ENCODE measurements at regions not wholly inside any gene's neighbourhood (a gene's known extent, or its start where the extent isn't known, plus 50 kb on each side); places are given as distances from the start of the nearest gene placed in this dataset.

- FAIRE-seq (no peak), DNase-seq (ENCODE audit: insufficient read length, low spot score) (no peak)
These were observed 50.3 kb upstream of the FNDC1 start for GRCh38 chr6:159118924-159119323.

DNA sequence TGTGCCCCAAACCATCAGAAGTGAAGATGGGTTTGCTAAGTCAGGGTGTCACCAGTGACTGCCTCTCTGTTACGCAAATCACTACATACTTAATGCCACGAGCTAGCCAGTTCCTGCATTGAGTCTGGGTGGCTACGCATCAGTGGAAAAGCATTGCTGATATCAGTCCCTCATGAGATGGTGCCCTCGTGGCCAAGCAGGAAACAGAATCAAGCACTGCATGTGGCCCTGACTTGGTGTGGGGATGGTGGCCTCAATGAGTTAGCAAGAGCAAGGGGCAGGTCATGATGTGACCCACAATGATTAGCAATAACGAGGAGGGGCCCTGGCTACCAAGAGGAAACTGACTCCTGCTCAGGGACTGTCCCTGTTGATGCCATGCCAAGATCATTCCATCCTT, 51.6 kb upstream of the FNDC1 start:
- DNase-seq (ENCODE audit: insufficient read length, low spot score): no peak

GRCh38 chr6:159117046-159117445, 52.2 kb upstream of the FNDC1 start:
- no peak for FAIRE-seq
- no peak for DNase-seq (ENCODE audit: insufficient read length, low spot score)

More for the DNA sequence above, 51.6 kb upstream of the FNDC1 start:
- FAIRE-seq: no peak

GRCh38 chr6:159116343-159116742, 52.9 kb upstream of the FNDC1 start:
- DNase-seq (ENCODE audit: insufficient read length, low spot score): no peak
- no peak for FAIRE-seq

DNA sequence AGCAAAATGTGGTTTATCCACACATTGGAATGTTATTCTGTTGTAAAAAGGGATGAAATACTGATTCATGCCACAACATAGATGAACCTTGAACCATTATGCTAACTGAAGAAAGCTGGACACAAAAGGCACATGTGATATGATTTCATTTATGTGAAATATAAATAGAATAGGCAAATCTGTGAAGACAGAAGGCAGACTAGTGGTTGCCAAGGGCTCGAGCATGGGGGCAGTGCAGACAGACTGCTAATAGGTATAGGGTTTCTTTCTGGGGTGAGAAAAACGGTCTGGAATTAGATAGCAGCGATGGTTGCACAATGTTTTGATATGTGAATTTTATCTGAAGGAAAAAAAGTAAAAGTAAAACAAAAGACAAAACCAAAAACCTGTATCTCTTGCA, 54.6 kb upstream of the FNDC1 start:
- FAIRE-seq (no peak), DNase-seq (ENCODE audit: insufficient read length, low spot score) (no peak)

GRCh38 chr6:159113223-159113622, 56.0 kb upstream of the FNDC1 start:
- FAIRE-seq (no peak), DNase-seq (ENCODE audit: insufficient read length, low spot score) (no peak)

DNA sequence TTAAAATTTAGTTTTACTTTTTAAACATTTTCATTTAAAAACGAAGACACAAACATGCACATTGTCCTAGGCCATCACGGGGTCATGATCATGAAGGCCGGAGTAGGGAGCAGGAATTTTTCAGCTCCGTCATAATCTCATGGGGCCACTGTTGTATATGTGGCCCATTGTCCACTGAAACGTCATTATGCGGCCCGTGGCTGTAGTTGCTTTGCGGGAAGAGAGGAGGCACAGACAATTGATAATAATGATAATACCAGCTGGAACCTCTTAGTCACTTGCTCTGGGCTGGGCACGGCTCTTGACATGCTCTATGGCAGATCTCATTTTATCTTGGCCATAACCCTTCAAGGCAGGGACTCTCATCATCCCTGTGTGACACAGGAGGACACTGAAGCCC, 56.5 kb upstream of the FNDC1 start:
- DNase-seq (ENCODE audit: insufficient read length, low spot score): no peak
- no peak for FAIRE-seq

DNA sequence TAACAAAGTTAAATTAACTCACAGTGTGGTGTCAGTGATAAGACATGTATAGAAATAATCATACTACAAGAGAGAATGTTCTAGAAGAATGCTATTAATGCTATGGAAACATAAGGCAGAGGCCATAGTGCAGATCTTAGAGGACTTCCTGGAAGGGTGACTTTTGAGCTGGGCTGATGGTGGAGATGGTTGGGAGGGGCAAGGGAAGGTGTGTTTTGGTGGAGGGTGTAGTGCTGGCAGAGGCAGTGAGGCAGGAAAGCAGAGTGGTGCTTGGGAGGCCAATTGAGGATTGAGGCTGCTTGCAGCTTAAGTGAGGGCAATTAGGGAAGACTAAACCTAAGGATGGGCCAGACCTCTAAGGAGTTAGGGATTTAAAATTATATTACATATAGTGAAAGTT, 58.5 kb upstream of the FNDC1 start:
- FAIRE-seq (no peak), DNase-seq (ENCODE audit: insufficient read length, low spot score) (no peak)

DNA sequence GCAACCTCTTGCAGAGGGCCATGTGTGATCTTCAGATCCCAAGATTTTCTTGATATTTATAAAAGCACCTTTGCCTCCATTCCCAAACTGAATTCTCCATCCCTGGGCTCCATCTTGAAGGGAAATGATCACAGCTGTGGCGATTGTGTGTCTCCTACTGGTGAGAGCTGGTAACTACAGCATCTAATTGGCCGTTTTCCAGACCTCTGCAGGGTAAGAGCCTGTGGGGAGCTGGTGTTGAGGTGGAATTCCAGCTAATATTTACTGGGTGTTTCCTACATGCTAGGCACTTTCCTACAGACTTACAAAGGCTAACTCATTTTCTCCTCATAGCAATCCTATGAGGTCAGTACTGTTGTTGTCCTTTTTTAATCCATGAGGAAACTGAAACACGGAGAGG, 59.2 kb upstream of the FNDC1 start:
- DNase-seq (ENCODE audit: insufficient read length, low spot score): peak; percentile 18
- no peak for FAIRE-seq

DNA sequence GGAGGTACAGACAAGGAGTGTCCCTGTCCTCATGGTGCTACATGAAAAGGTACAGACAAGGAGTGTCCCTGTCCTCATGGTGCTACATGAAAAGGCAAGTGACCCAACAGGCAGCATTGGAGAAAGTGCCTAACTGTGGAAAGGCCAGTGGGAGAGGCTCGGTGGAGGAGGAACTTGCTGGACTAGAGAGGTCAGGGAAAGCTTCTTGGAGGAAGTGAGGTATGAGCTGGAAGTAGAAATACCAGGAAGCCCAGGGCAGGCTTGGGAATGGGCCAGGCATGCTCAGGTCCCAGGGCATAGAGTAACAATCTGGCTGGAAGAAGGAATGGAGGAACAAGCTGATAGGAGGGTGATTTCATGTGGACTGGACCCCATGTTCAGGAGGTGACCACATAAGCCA, 59.8 kb upstream of the FNDC1 start:
- DNase-seq (ENCODE audit: insufficient read length, low spot score): no peak
- FAIRE-seq: no peak

DNA sequence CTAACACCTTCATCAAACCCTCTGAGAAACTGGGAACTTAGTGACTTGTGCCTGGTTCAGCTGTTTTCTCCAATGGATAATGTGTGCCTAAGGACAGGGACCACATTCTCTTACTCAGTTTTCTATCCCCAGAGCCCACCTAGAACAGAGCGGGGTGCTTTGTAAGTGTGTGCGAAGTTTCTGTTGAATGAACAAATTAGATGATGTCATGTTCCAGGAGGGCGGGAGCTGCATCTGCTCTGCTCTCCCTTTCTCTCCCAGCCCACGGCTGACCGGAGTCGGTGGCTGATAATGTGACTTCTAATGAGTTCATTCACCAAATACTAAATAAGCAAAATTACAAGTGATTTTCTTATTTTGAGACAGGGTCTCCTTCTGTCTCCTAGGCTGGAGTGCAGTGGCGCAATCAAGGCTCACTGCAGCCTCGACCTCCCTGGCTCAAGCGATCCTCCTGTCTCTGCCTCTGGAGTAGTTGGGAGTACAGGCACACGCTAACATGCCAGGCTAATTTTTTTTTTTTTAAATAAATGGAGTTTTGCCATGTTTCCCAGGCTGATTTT, 60.7 kb upstream of the FNDC1 start:
- DNase-seq (ENCODE audit: insufficient read length, low spot score): no peak
- FAIRE-seq: no peak

- FAIRE-seq (no peak), DNase-seq (ENCODE audit: insufficient read length, low spot score) (no peak)
These were observed 61.5 kb upstream of the FNDC1 start for GRCh38 chr6:159107451-159108260.

DNA sequence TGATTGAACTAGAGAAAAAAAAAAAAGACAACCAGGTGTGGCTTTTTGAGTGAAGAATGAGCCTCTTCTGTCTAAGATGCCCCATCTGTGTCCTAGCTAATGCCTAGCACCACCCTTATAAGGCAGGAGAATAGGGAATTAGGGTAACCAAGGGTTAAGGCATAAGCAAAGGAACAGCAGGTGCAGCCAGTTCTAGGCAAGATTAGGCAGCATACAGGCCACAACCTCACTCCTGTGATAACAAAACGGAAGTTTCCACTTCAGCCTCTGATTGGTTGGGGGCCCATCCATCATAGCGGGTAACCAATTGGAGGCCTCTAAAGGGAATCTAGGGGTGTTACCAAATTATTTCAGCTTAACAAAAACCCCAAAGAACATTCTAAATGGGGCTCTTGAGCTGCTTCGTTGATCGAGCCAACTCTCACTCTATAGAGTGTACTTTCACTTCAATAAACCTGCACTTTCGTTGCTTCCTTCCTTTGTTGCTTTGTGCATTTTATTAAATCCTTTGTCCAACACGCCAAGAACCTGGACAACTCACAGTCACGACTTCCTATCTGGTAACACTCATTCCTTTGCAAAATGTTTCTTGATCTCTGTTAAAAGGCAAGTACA, 61.9 kb upstream of the TAGAP start:
- no peak for FAIRE-seq
- DNase-seq (ENCODE audit: insufficient read length, low spot score): peak; percentile 18

DNA sequence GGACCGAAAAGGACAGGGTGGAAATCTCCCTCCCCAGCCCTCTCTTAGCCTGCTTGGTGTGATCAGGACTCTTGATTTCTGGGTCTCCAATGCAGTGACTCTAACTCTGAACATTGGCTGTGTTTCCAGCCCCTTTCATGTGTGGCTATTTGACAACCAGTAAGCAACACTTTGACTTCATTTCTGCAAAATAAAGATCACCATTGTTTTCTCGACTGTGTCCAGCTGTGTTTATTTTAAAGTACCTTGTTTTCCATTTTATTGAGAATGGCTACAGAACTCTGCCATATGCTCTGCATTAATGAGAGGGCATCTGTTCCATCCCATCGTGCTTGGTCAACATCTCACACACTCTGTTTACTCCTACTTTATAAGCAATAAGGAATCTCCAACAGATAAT, 60.9 kb upstream of the TAGAP start:
- FAIRE-seq (no peak), DNase-seq (ENCODE audit: insufficient read length, low spot score) (no peak)

DNA sequence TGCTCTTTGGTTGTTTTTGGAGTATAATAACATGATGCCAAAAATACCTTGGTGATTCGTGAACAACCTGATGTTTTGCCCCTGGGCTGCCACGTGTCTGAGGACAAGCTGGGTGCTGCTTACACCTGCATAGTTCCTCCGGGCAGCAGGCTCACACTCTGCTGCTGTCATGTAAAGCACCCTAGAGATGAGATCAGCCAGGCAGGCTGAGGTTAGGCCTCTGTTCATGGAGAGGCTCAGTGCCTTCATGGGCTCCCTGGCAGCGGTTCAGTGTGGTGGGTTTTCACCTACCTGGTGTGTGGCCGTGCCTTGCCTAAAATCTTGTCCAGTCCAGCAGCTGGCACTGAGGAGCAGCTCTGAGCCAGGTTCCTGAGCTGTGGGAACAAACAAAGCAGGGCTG, 60.1 kb upstream of the TAGAP start:
- no peak for FAIRE-seq
- DNase-seq (ENCODE audit: insufficient read length, low spot score): no peak

- FAIRE-seq: no peak
- DNase-seq (ENCODE audit: insufficient read length, low spot score): peak; percentile 77
These were observed 59.6 kb upstream of the TAGAP start for GRCh38 chr6:159104163-159104925.

GRCh38 chr6:159103396-159104162, 58.8 kb upstream of the TAGAP start:
- FAIRE-seq: no peak
- DNase-seq (ENCODE audit: insufficient read length, low spot score): no peak

DNA sequence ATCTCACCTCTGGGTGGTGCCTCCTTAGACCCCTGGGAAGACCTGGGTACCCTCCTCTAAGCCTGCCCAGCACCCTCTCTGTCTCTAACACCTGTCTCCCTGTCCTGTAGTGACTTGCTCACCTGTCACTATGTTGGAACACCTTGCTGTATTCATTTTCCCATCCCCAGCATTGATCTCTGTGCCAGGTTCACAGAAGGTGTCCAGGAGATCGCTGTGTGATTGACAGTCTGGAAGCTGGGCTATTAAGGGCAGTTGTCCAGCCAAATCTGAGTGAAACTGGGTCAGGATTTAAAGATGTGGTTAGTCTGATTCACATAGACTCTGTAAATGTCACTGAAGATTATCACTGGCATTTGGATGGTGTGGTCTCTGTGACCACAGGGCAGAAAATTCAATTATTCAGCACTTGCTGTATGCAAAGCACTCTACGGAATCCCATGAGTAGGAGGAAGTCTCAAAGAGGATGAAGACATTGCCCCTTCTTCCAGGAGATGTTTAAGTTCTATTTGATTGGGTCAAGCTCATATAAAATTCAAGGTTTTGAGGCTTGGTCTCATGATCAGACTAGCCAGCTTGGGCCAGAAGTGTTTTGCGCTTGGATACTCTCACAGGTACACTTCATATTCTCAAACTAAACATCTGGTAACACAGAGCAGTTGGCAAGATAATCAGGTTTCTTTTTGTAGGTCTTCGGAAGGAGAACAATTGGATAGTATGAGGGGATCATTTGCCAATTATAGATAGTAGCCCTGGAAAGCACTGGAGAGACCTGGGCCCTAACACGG, 57.8 kb upstream of the TAGAP start:
- FAIRE-seq (no peak), DNase-seq (ENCODE audit: insufficient read length, low spot score) (no peak)

DNA sequence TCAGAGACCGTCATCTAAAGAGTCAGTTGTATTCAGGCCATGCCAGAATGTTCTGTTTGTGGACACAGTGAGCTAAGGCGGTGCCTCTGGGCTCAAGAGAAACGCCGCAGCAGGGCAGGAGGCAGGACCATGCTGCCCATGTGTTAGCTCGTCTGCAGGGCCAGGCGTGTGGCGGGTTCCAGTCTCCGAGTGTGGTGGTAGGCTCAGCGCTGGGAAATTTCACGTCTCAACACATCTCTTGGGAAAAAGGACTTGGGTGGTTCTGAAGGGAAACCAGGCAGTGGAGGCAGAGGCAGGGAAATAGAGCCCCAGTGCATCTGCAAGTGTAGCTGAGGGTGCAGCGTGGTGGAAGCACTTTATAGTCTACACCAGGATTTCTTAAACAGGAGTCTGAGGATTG, 56.9 kb upstream of the TAGAP start:
- no peak for DNase-seq (ENCODE audit: insufficient read length, low spot score)
- FAIRE-seq: no peak
